ENCODE measurements at regions not wholly inside any gene's neighbourhood (a gene's known extent, or its start where the extent isn't known, plus 50 kb on each side); places are given as distances from the start of the nearest gene placed in this dataset.

- Histone ChIP-seq H3K56ac (ENCODE audit: low read length) (no peak overlapping the region), H2BK120ac (ENCODE audit: low read depth, low read length) (no peak overlapping the region), H3K4me2 (ENCODE audit: low read length) (no peak overlapping the region), H3K79me2 (ENCODE audit: control insufficient read depth, insufficient read depth, low read length) (no peaks in the 10 kb centered on the region), H3K4me1 (ENCODE audit: control insufficient read depth, low read depth, low read length) (no peaks in the 10 kb centered on the region), H2AK5ac (ENCODE audit: low read length) (no peak overlapping the region), H3K27me3 (ENCODE audit: insufficient read depth, low read length, poor library complexity) (no peaks in the 10 kb centered on the region), H3K4ac (ENCODE audit: low read depth, low read length) (no peak overlapping the region), H2BK15ac (replicated peaks; ENCODE audit: low read depth) (no peak overlapping the region), H3K4me3 (ENCODE audit: low read length) (no peak overlapping the region), H3K18ac (ENCODE audit: low read length) (no peak overlapping the region), H3K9ac (ENCODE audit: low read length) (no peak overlapping the region), H3K23ac (ENCODE audit: low read length) (no peak overlapping the region), H4K8ac (ENCODE audit: low read depth, low read length) (no peak overlapping the region), H2BK5ac (ENCODE audit: low read length) (no peak overlapping the region), H3K36me3 (ENCODE audit: control insufficient read depth, insufficient read depth, low read length) (no peaks in the 10 kb centered on the region), H3K27ac (ENCODE audit: low read depth, low read length) (no peak overlapping the region), H4K5ac (ENCODE audit: low read length) (no peak overlapping the region), H3K79me1 (ENCODE audit: low read length) (no peaks in the 10 kb centered on the region)
- DNase-seq = no peak
- WGBS (ENCODE audit: extremely low coverage, insufficient coverage, low lambda C conversion rate) = no CpG with 5 or more reads among the region's 6 CpGs
Observed at GRCh38 chr10:10198363-10198762, 819.3 kb upstream of the CELF2 start.

GRCh38 chr10:10204415-10204814 lies 813.3 kb upstream of the CELF2 start:
- no peak overlapping the region for H2BK120ac ChIP-seq (ENCODE audit: low read depth, low read length)

DNA sequence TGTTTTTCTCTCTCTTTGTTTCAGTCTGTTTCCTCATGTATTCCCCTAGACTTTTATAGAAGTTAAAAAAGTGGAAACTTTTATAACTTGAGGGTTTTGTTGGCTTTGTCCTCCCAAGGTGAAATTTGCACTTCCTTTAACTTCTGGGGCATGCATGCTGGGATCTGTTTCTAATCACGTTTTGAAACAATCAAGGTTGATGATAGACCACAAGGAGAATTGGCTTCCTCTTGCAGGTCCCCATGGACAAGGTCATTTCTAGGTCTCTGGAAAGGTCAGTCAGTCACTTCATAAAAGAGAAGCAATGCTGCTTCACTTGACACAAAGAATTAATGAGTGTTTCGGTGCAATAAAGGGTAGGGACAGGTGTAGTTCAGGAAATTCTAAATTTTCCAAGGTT lies 811.8 kb upstream of the CELF2 start:
- no peak overlapping the region for H4K5ac ChIP-seq (ENCODE audit: low read length)
- H3K4me3 ChIP-seq (ENCODE audit: low read length) = no peak overlapping the region
- H2BK120ac ChIP-seq (ENCODE audit: low read depth, low read length) = no peak overlapping the region
- H3K79me2 ChIP-seq (ENCODE audit: control insufficient read depth, insufficient read depth, low read length) = no peaks in the 10 kb centered on the region
- H3K79me1 ChIP-seq (ENCODE audit: low read length) = no peaks in the 10 kb centered on the region
- H3K27me3 ChIP-seq (ENCODE audit: insufficient read depth, low read length, poor library complexity) = no peaks in the 10 kb centered on the region
- H2BK15ac ChIP-seq (replicated peaks; ENCODE audit: low read depth) = no peak overlapping the region
- no peak overlapping the region for H2BK5ac ChIP-seq (ENCODE audit: low read length)
- no peak overlapping the region for H3K4me2 ChIP-seq (ENCODE audit: low read length)
- no peaks in the 10 kb centered on the region for H3K36me3 ChIP-seq (ENCODE audit: control insufficient read depth, insufficient read depth, low read length)
- H3K4me1 ChIP-seq (ENCODE audit: control insufficient read depth, low read depth, low read length) = no peaks in the 10 kb centered on the region
- no peak overlapping the region for H2AK5ac ChIP-seq (ENCODE audit: low read length)
- no peak overlapping the region for H4K8ac ChIP-seq (ENCODE audit: low read depth, low read length)
- no peak overlapping the region for H3K23ac ChIP-seq (ENCODE audit: low read length)
- no peak overlapping the region for H3K27ac ChIP-seq (ENCODE audit: low read depth, low read length)
- no peak overlapping the region for H3K9ac ChIP-seq (ENCODE audit: low read length)
- H3K56ac ChIP-seq (ENCODE audit: low read length) = no peak overlapping the region
- DNase-seq = no peak
- H3K18ac ChIP-seq (ENCODE audit: low read length) = no peak overlapping the region
- no peak overlapping the region for H3K4ac ChIP-seq (ENCODE audit: low read depth, low read length)
- no CpG with 5 or more reads among the region's 2 CpGs for WGBS (ENCODE audit: extremely low coverage, insufficient coverage, low lambda C conversion rate)

More at GRCh38 chr10:10204415-10204814, 813.3 kb upstream of the CELF2 start:
- H3K27ac ChIP-seq (ENCODE audit: low read depth, low read length) = no peak overlapping the region
- no peaks in the 10 kb centered on the region for H3K27me3 ChIP-seq (ENCODE audit: insufficient read depth, low read length, poor library complexity)
- H3K4me3 ChIP-seq (ENCODE audit: low read length) = no peak overlapping the region
- no CpG with 5 or more reads among the region's 2 CpGs for WGBS (ENCODE audit: extremely low coverage, insufficient coverage, low lambda C conversion rate)
- no peaks in the 10 kb centered on the region for H3K36me3 ChIP-seq (ENCODE audit: control insufficient read depth, insufficient read depth, low read length)
- H2BK5ac ChIP-seq (ENCODE audit: low read length) = no peak overlapping the region
- no peak overlapping the region for H2BK15ac ChIP-seq (replicated peaks; ENCODE audit: low read depth)
- H3K9ac ChIP-seq (ENCODE audit: low read length) = no peak overlapping the region
- no peak overlapping the region for H4K5ac ChIP-seq (ENCODE audit: low read length)
- H3K23ac ChIP-seq (ENCODE audit: low read length) = no peak overlapping the region
- no peak overlapping the region for H3K56ac ChIP-seq (ENCODE audit: low read length)
- H3K4me1 ChIP-seq (ENCODE audit: control insufficient read depth, low read depth, low read length) = no peaks in the 10 kb centered on the region
- no peak overlapping the region for H2AK5ac ChIP-seq (ENCODE audit: low read length)
- no peak for DNase-seq
- no peak overlapping the region for H4K8ac ChIP-seq (ENCODE audit: low read depth, low read length)
- no peak overlapping the region for H3K4me2 ChIP-seq (ENCODE audit: low read length)
- H3K79me2 ChIP-seq (ENCODE audit: control insufficient read depth, insufficient read depth, low read length) = no peaks in the 10 kb centered on the region
- no peak overlapping the region for H3K4ac ChIP-seq (ENCODE audit: low read depth, low read length)
- no peaks in the 10 kb centered on the region for H3K79me1 ChIP-seq (ENCODE audit: low read length)
- H3K18ac ChIP-seq (ENCODE audit: low read length) = no peak overlapping the region

- Histone ChIP-seq H3K27me3 (ENCODE audit: insufficient read depth, low read length, poor library complexity) (no peaks in the 10 kb centered on the region), H3K79me2 (ENCODE audit: control insufficient read depth, insufficient read depth, low read length) (no peaks in the 10 kb centered on the region), H2BK120ac (ENCODE audit: low read depth, low read length) (no peak overlapping the region), H3K27ac (ENCODE audit: low read depth, low read length) (no peak overlapping the region), H3K4me3 (ENCODE audit: low read length) (no peak overlapping the region), H3K4me1 (ENCODE audit: control insufficient read depth, low read depth, low read length) (no peaks in the 10 kb centered on the region), H3K79me1 (ENCODE audit: low read length) (no peaks in the 10 kb centered on the region), H4K8ac (ENCODE audit: low read depth, low read length) (no peak overlapping the region), H2BK5ac (ENCODE audit: low read length) (no peak overlapping the region), H3K4me2 (ENCODE audit: low read length) (no peak overlapping the region), H2AK5ac (ENCODE audit: low read length) (no peak overlapping the region), H3K4ac (ENCODE audit: low read depth, low read length) (no peak overlapping the region), H3K23ac (ENCODE audit: low read length) (no peak overlapping the region), H3K36me3 (ENCODE audit: control insufficient read depth, insufficient read depth, low read length) (no peaks in the 10 kb centered on the region), H4K5ac (ENCODE audit: low read length) (no peak overlapping the region), H3K56ac (ENCODE audit: low read length) (no peak overlapping the region), H2BK15ac (replicated peaks; ENCODE audit: low read depth) (no peak overlapping the region), H3K18ac (ENCODE audit: low read length) (no peak overlapping the region), H3K9ac (ENCODE audit: low read length) (no peak overlapping the region)
- no CpG with 5 or more reads among the region's 3 CpGs for WGBS (ENCODE audit: extremely low coverage, insufficient coverage, low lambda C conversion rate)
- DNase-seq = no peak
Observed at GRCh38 chr10:10207538-10207937, 810.1 kb upstream of the CELF2 start.

- Histone ChIP-seq H3K79me2 (ENCODE audit: control insufficient read depth, insufficient read depth, low read length) (no peaks in the 10 kb centered on the region), H2AK5ac (ENCODE audit: low read length) (no peak overlapping the region), H3K18ac (ENCODE audit: low read length) (no peak overlapping the region), H3K56ac (ENCODE audit: low read length) (no peak overlapping the region), H4K8ac (ENCODE audit: low read depth, low read length) (no peak overlapping the region), H3K27me3 (ENCODE audit: insufficient read depth, low read length, poor library complexity) (no peaks in the 10 kb centered on the region), H2BK15ac (replicated peaks; ENCODE audit: low read depth) (no peak overlapping the region), H3K23ac (ENCODE audit: low read length) (no peak overlapping the region), H3K27ac (ENCODE audit: low read depth, low read length) (no peak overlapping the region), H3K4me2 (ENCODE audit: low read length) (no peak overlapping the region), H4K5ac (ENCODE audit: low read length) (no peak overlapping the region), H3K79me1 (ENCODE audit: low read length) (no peaks in the 10 kb centered on the region), H2BK120ac (ENCODE audit: low read depth, low read length) (no peak overlapping the region), H3K4me1 (ENCODE audit: control insufficient read depth, low read depth, low read length) (no peaks in the 10 kb centered on the region), H3K4ac (ENCODE audit: low read depth, low read length) (no peak overlapping the region), H3K9ac (ENCODE audit: low read length) (no peak overlapping the region), H3K4me3 (ENCODE audit: low read length) (no peak overlapping the region), H3K36me3 (ENCODE audit: control insufficient read depth, insufficient read depth, low read length) (no peaks in the 10 kb centered on the region), H2BK5ac (ENCODE audit: low read length) (no peak overlapping the region)
- DNase-seq = no peak
- WGBS (ENCODE audit: extremely low coverage, insufficient coverage, low lambda C conversion rate) = no CpG with 5 or more reads among the region's 4 CpGs
Observed at GRCh38 chr10:10208196-10208595, 809.5 kb upstream of the CELF2 start.

GRCh38 chr10:10209167-10209566 lies 808.5 kb upstream of the CELF2 start:
- Histone ChIP-seq H3K23ac (ENCODE audit: low read length) (no peak overlapping the region), H4K5ac (ENCODE audit: low read length) (no peak overlapping the region), H3K9ac (ENCODE audit: low read length) (no peak overlapping the region), H3K56ac (ENCODE audit: low read length) (no peak overlapping the region), H3K27ac (ENCODE audit: low read depth, low read length) (no peak overlapping the region), H3K4ac (ENCODE audit: low read depth, low read length) (no peak overlapping the region), H3K4me3 (ENCODE audit: low read length) (no peak overlapping the region), H3K4me2 (ENCODE audit: low read length) (no peak overlapping the region), H3K18ac (ENCODE audit: low read length) (no peak overlapping the region), H2AK5ac (ENCODE audit: low read length) (no peak overlapping the region), H4K8ac (ENCODE audit: low read depth, low read length) (no peak overlapping the region), H3K36me3 (ENCODE audit: control insufficient read depth, insufficient read depth, low read length) (no peaks in the 10 kb centered on the region), H3K4me1 (ENCODE audit: control insufficient read depth, low read depth, low read length) (no peaks in the 10 kb centered on the region), H3K27me3 (ENCODE audit: insufficient read depth, low read length, poor library complexity) (no peaks in the 10 kb centered on the region), H2BK120ac (ENCODE audit: low read depth, low read length) (no peak overlapping the region), H2BK5ac (ENCODE audit: low read length) (no peak overlapping the region), H3K79me2 (ENCODE audit: control insufficient read depth, insufficient read depth, low read length) (no peaks in the 10 kb centered on the region), H2BK15ac (replicated peaks; ENCODE audit: low read depth) (no peak overlapping the region), H3K79me1 (ENCODE audit: low read length) (no peaks in the 10 kb centered on the region)
- WGBS (ENCODE audit: extremely low coverage, insufficient coverage, low lambda C conversion rate) = no CpG with 5 or more reads among the region's 3 CpGs
- peak; percentile 30 for DNase-seq

All from mesendoderm (in vitro differentiated cells).